ENCODE measurements at regions not wholly inside any gene's neighbourhood (a gene's known extent, or its start where the extent isn't known, plus 50 kb on each side); places are given as distances from the start of the nearest gene placed in this dataset.

GRCh38 chr17:71376933-71377332 is 743.9 kb upstream of the SOX9 start:
- no peak for DNase-seq

- no peak for DNase-seq
Measured at GRCh38 chr17:71378036-71378435, 742.8 kb upstream of the SOX9 start.

- DNase-seq = no peak
Measured at GRCh38 chr17:71378741-71379140, 742.1 kb upstream of the SOX9 start.

GRCh38 chr17:71379512-71379911 is 741.3 kb upstream of the SOX9 start:
- DNase-seq = no peak

GRCh38 chr17:71380535-71380934 is 740.3 kb upstream of the SOX9 start:
- no peak for DNase-seq

- no peak for DNase-seq
Measured at GRCh38 chr17:71380936-71381335, 739.9 kb upstream of the SOX9 start.

GRCh38 chr17:71383091-71383490 is 737.7 kb upstream of the SOX9 start:
- DNase-seq = no peak

- no peak for DNase-seq
Measured at GRCh38 chr17:71387456-71387855, 733.4 kb upstream of the SOX9 start.

GRCh38 chr17:71392715-71393567 is 727.9 kb upstream of the SOX9 start:
- DNase-seq = no peak

GRCh38 chr17:71395901-71396300 is 724.9 kb upstream of the SOX9 start:
- no peak for DNase-seq

GRCh38 chr17:71396711-71397110 is 724.1 kb upstream of the SOX9 start:
- DNase-seq = no peak

- DNase-seq = no peak
Measured at GRCh38 chr17:71398025-71398424, 722.8 kb upstream of the SOX9 start.

- DNase-seq = no peak
Measured at GRCh38 chr17:71398800-71399219, 722.0 kb upstream of the SOX9 start.

GRCh38 chr17:71399221-71399620 is 721.6 kb upstream of the SOX9 start:
- no peak for DNase-seq

- no peak for DNase-seq
Measured at GRCh38 chr17:71399649-71400048, 721.2 kb upstream of the SOX9 start.

GRCh38 chr17:71402007-71402406 is 718.8 kb upstream of the SOX9 start:
- DNase-seq = no peak

- no peak for DNase-seq
Measured at GRCh38 chr17:71402661-71403141, 718.1 kb upstream of the SOX9 start.

GRCh38 chr17:71405101-71405500 is 715.7 kb upstream of the SOX9 start:
- DNase-seq = no peak

- DNase-seq = no peak
Measured at GRCh38 chr17:71407981-71408380, 712.8 kb upstream of the SOX9 start.

GRCh38 chr17:71409137-71409536 is 711.7 kb upstream of the SOX9 start:
- no peak for DNase-seq

- DNase-seq = no peak
Measured at GRCh38 chr17:71409712-71410111, 711.1 kb upstream of the SOX9 start.

- no peak for DNase-seq
Measured at GRCh38 chr17:71412803-71413202, 708.0 kb upstream of the SOX9 start.

- no peak for DNase-seq
Measured at GRCh38 chr17:71413935-71414334, 706.9 kb upstream of the SOX9 start.

- no peak for DNase-seq
Measured at GRCh38 chr17:71417142-71417541, 703.7 kb upstream of the SOX9 start.

- no peak for DNase-seq
Measured at GRCh38 chr17:71422968-71423367, 697.9 kb upstream of the SOX9 start.

Data from NCI-H1048 (cell line).